Progenitor cell of endocrine pancreas (in vitro differentiated cells): ENCODE measurements at regions not wholly inside any gene's neighbourhood (a gene's known extent, or its start where the extent isn't known, plus 50 kb on each side); places are given as distances from the start of the nearest gene placed in this dataset.
A peak's percentile ranks its signal among the peaks of the same experiment; 100 is the strongest.

Experiments used
- DNase-seq: peaks from one replicate; pipeline ENCODE4 v3.0.0; 2021; ENCODE audit warnings: low spot score; ENCODE audit not compliant: unreplicated experiment
- H3K27ac Mint-ChIP-seq: 2 replicates; pipeline ENCODE4 v1.8.0; 2021; ENCODE audit warnings: mild to moderate bottlenecking, moderate library complexity, mixed read lengths
- H3K27me3 Mint-ChIP-seq: 2 replicates; pipeline ENCODE4 v1.8.0; 2021; ENCODE audit warnings: mixed read lengths
- H3K36me3 Mint-ChIP-seq: 2 replicates; pipeline ENCODE4 v1.8.0; 2022; ENCODE audit warnings: mixed read lengths; ENCODE audit not compliant: insufficient read depth
- H3K4me1 Mint-ChIP-seq: 2 replicates; pipeline ENCODE4 v1.8.0; 2021; ENCODE audit warnings: low read depth, mixed read lengths
- H3K4me3 Mint-ChIP-seq: 2 replicates; pipeline ENCODE4 v1.8.0; 2021; ENCODE audit warnings: low read depth, mild to moderate bottlenecking, moderate library complexity, mixed read lengths
- H3K9me3 Mint-ChIP-seq: 2 replicates; pipeline ENCODE4 v1.8.0; 2021; ENCODE audit warnings: low read depth, mixed read lengths
- TF ChIP-seq, protein P1 (sequence below): fragments of 200-600 bp; sonication (generic); IDR thresholded peaks from one replicate; pipeline ENCODE4 v1.5.0; 2021; ENCODE audit warnings: antibody characterized with exemption, mild to moderate bottlenecking; ENCODE audit not compliant: unreplicated experiment

DNA sequence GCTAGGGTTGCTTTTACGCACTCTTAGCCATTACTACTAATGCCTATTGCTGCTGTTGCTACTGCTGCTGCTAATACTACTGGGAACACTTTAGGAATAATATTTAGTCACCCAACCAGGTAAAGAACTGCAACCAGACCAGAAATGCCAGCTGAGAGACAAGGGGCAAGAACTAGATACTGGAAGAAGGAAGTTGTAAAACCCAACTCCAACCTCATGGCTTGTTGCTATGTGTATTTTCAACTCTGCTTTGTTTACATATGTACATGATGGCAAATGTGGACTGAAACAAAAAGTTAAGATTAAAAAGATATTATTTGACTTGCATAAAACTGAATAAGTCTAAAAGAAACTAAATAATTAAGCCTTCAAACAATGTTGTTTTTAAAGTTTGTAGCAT, 177.7 kb downstream of the GNAT3 start:
- peak overlapping the region; percentile 82 for H3K27ac Mint-ChIP-seq
- H3K9me3 Mint-ChIP-seq = no peaks in the 10 kb centered on the region
- peaks cover 2% of the 10 kb centered on the region for H3K36me3 Mint-ChIP-seq
- peaks cover 38% of the 10 kb centered on the region for H3K4me1 Mint-ChIP-seq
- TF ChIP-seq, protein P1, sequence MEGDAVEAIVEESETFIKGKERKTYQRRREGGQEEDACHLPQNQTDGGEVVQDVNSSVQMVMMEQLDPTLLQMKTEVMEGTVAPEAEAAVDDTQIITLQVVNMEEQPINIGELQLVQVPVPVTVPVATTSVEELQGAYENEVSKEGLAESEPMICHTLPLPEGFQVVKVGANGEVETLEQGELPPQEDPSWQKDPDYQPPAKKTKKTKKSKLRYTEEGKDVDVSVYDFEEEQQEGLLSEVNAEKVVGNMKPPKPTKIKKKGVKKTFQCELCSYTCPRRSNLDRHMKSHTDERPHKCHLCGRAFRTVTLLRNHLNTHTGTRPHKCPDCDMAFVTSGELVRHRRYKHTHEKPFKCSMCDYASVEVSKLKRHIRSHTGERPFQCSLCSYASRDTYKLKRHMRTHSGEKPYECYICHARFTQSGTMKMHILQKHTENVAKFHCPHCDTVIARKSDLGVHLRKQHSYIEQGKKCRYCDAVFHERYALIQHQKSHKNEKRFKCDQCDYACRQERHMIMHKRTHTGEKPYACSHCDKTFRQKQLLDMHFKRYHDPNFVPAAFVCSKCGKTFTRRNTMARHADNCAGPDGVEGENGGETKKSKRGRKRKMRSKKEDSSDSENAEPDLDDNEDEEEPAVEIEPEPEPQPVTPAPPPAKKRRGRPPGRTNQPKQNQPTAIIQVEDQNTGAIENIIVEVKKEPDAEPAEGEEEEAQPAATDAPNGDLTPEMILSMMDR = no peak
- no peak overlapping the region for H3K4me3 Mint-ChIP-seq
- H3K27me3 Mint-ChIP-seq = no peaks in the 10 kb centered on the region
- no peak for DNase-seq

DNA sequence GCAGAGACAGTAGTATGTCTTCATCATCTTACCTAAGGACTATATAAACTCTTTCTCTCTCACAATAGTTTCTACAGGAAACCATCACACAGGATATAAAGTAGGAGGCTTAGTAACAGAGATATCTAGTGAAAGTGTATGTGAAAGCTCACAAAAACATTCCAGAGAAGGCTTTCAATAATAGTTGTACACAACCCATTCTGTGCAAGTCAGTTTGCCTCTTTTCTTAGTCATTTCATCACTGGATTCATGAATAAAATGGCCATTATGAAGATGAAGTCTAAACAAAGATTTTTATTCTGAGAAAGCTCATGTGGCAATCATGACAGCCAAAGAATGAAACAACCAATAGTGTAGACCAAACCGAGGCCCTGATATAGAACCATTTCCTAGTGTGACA, 178.8 kb downstream of the GNAT3 start:
- Mint-ChIP-seq H3K4me1 (peaks cover 38% of the 10 kb centered on the region), H3K27me3 (no peaks in the 10 kb centered on the region), H3K9me3 (peaks cover 5% of the 10 kb centered on the region), H3K36me3 (peaks cover 5% of the 10 kb centered on the region), H3K27ac (no peak overlapping the region), H3K4me3 (no peak overlapping the region)
- TF ChIP-seq, protein P1 = no peak
- no peak for DNase-seq

- Mint-ChIP-seq H3K4me3 (no peak overlapping the region), H3K36me3 (peaks cover 13% of the 10 kb centered on the region), H3K4me1 (peaks cover 21% of the 10 kb centered on the region), H3K27me3 (no peaks in the 10 kb centered on the region), H3K9me3 (peaks cover 11% of the 10 kb centered on the region), H3K27ac (no peak overlapping the region)
- TF ChIP-seq, protein P1 = no peak
- no peak for DNase-seq
Observed at GRCh38 chr7:80330434-80330833, 181.4 kb downstream of the GNAT3 start.

- peaks cover 14% of the 10 kb centered on the region for H3K9me3 Mint-ChIP-seq
- peaks cover 2% of the 10 kb centered on the region for H3K4me1 Mint-ChIP-seq
- no peak overlapping the region for H3K27ac Mint-ChIP-seq
- TF ChIP-seq, protein P1 = no peak
- H3K4me3 Mint-ChIP-seq = no peak overlapping the region
- H3K27me3 Mint-ChIP-seq = no peaks in the 10 kb centered on the region
- no peak for DNase-seq
- H3K36me3 Mint-ChIP-seq = peaks cover 11% of the 10 kb centered on the region
Observed at GRCh38 chr7:80324032-80324431, 187.8 kb downstream of the GNAT3 start.

DNA sequence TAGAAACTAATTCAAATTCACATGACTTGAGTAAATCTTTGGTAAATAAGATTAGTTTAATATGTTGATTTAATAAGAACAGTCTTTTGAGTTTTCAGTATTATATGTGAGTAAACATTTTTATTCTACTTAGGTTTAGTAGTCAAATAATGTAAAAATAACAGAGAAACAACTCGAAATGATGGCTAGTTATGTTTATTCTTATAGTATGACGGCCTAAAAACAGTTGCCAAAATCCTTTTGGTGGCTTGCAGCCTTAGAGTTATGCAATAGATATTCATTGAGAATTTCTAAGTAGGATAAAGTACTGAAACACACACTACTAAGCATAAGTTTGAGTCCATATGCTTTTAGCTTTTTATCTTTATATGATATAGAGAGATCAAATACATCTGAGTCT, 184.8 kb downstream of the GNAI1 start:
- no peak overlapping the region for H3K27ac Mint-ChIP-seq
- H3K27me3 Mint-ChIP-seq = no peaks in the 10 kb centered on the region
- no peak for DNase-seq
- no peak overlapping the region for H3K4me3 Mint-ChIP-seq
- H3K9me3 Mint-ChIP-seq = peaks cover 3% of the 10 kb centered on the region
- H3K4me1 Mint-ChIP-seq = peaks cover 11% of the 10 kb centered on the region
- TF ChIP-seq, protein P1 = no peak
- H3K36me3 Mint-ChIP-seq = no peaks in the 10 kb centered on the region
